ENCODE measurements at regions not wholly inside any gene's neighbourhood (a gene's known extent, or its start where the extent isn't known, plus 50 kb on each side); places are given as distances from the start of the nearest gene placed in this dataset.

- Mint-ChIP-seq H3K27ac (ENCODE audit: unreplicated experiment) (no peak overlapping the region), H3K27me3 (ENCODE audit: unreplicated experiment) (peaks cover 14% of the 10 kb centered on the region), H3K4me1 (ENCODE audit: low read depth, unreplicated experiment) (no peaks in the 10 kb centered on the region), H3K4me3 (ENCODE audit: low read depth, unreplicated experiment) (no peak overlapping the region), H3K36me3 (ENCODE audit: insufficient read depth, unreplicated experiment) (no peaks in the 10 kb centered on the region), H3K9me3 (ENCODE audit: low read depth, unreplicated experiment) (peaks cover 2% of the 10 kb centered on the region)
- CTCF ChIA-PET: no interaction called here
- no peak for TF ChIP-seq CTCF (IDR thresholded peaks at IDR 0.05; ENCODE audit: unreplicated experiment)
- intact Hi-C loops (cut with micrococcal nuclease; ENCODE audit: unreplicated experiment): no loop called here
- no TSS peak for BruUV-seq (replicated peaks)
- no peak for DNase-seq
Observed at GRCh38 chr2:117656546-117656945, 157.9 kb upstream of the DDX18 start.

GRCh38 chr2:117661619-117662018 is 152.9 kb upstream of the DDX18 start:
- H3K27me3 Mint-ChIP-seq (ENCODE audit: unreplicated experiment): peaks cover 14% of the 10 kb centered on the region
- CTCF ChIA-PET: no interaction called here

GRCh38 chr2:117674172-117674571 is 140.3 kb upstream of the DDX18 start:
- H3K36me3 Mint-ChIP-seq (ENCODE audit: insufficient read depth, unreplicated experiment): no peaks in the 10 kb centered on the region
- TF ChIP-seq CTCF (IDR thresholded peaks at IDR 0.05; ENCODE audit: unreplicated experiment): no peak
- CTCF ChIA-PET: no interaction called here
- no peaks in the 10 kb centered on the region for H3K27me3 Mint-ChIP-seq (ENCODE audit: unreplicated experiment)
- no TSS peak for BruUV-seq (replicated peaks)
- H3K4me3 Mint-ChIP-seq (ENCODE audit: low read depth, unreplicated experiment): no peak overlapping the region
- intact Hi-C loops (cut with micrococcal nuclease; ENCODE audit: unreplicated experiment): no loop called here
- no peak for DNase-seq
- H3K27ac Mint-ChIP-seq (ENCODE audit: unreplicated experiment): no peak overlapping the region
- H3K4me1 Mint-ChIP-seq (ENCODE audit: low read depth, unreplicated experiment): no peaks in the 10 kb centered on the region
- no peaks in the 10 kb centered on the region for H3K9me3 Mint-ChIP-seq (ENCODE audit: low read depth, unreplicated experiment)

More at GRCh38 chr2:117661619-117662018, 152.9 kb upstream of the DDX18 start:
- Mint-ChIP-seq H3K27ac (ENCODE audit: unreplicated experiment) (no peak overlapping the region), H3K36me3 (ENCODE audit: insufficient read depth, unreplicated experiment) (no peaks in the 10 kb centered on the region), H3K4me3 (ENCODE audit: low read depth, unreplicated experiment) (no peak overlapping the region), H3K9me3 (ENCODE audit: low read depth, unreplicated experiment) (peaks cover 2% of the 10 kb centered on the region), H3K4me1 (ENCODE audit: low read depth, unreplicated experiment) (no peaks in the 10 kb centered on the region)
- intact Hi-C loops (cut with micrococcal nuclease; ENCODE audit: unreplicated experiment): no loop called here
- no peak for TF ChIP-seq CTCF (IDR thresholded peaks at IDR 0.05; ENCODE audit: unreplicated experiment)
- no peak for DNase-seq
- BruUV-seq (replicated peaks): no TSS peak

- H3K36me3 Mint-ChIP-seq (ENCODE audit: insufficient read depth, unreplicated experiment): no peaks in the 10 kb centered on the region
- no peaks in the 10 kb centered on the region for H3K27me3 Mint-ChIP-seq (ENCODE audit: unreplicated experiment)
Observed at GRCh38 chr2:117679952-117680351, 134.5 kb upstream of the DDX18 start.

More at GRCh38 chr2:117679952-117680351, 134.5 kb upstream of the DDX18 start:
- CTCF ChIA-PET: no interaction called here
- H3K27ac Mint-ChIP-seq (ENCODE audit: unreplicated experiment): no peak overlapping the region
- intact Hi-C loops (cut with micrococcal nuclease; ENCODE audit: unreplicated experiment): no loop called here
- no peak overlapping the region for H3K4me3 Mint-ChIP-seq (ENCODE audit: low read depth, unreplicated experiment)
- DNase-seq: no peak
- no peaks in the 10 kb centered on the region for H3K4me1 Mint-ChIP-seq (ENCODE audit: low read depth, unreplicated experiment)
- H3K9me3 Mint-ChIP-seq (ENCODE audit: low read depth, unreplicated experiment): no peaks in the 10 kb centered on the region
- no peak for TF ChIP-seq CTCF (IDR thresholded peaks at IDR 0.05; ENCODE audit: unreplicated experiment)
- no TSS peak for BruUV-seq (replicated peaks)

Measured in Calu3 (cell line).